Thyroid gland (tissue), 4 donors: ENCODE measurements at regions not wholly inside any gene's neighbourhood (a gene's known extent, or its start where the extent isn't known, plus 50 kb on each side); places are given as distances from the start of the nearest gene placed in this dataset.

ENCODE experiments used
- DNase-seq, 2 donors: peaks; one replicate each; pipeline ENCODE4 v3.0.0-alpha.2; 2019
- H3K27ac ChIP-seq, 3 donors: fragments of 200-600 bp; sonication (generic); 1 replicate in 2 of 3; 2 replicates in 1 of 3; pipeline ENCODE4 v1.5.1; 2016 to 2019; ENCODE audit warnings: mild to moderate bottlenecking in 1 of 3, moderate library complexity in 1 of 3
- H3K27me3 ChIP-seq: fragments of 200-600 bp; sonication (generic); one replicate; pipeline ENCODE4 v1.5.1; 2019
- H3K36me3 ChIP-seq, 2 donors: fragments of 200-600 bp; sonication (generic); one replicate each; pipeline ENCODE4 v1.5.1; 2016 to 2019
- H3K4me1 ChIP-seq, 2 donors: fragments of 200-600 bp; sonication (generic); one replicate each; pipeline ENCODE4 v1.5.1; 2017 to 2019
- H3K4me3 ChIP-seq, 3 donors: fragments of 200-600 bp; sonication (generic); replicated peaks in 1 of 3; 1 replicate in 2 of 3; 2 replicates in 1 of 3; pipeline ENCODE4 v1.5.1; 2016; ENCODE audit warnings: mild to moderate bottlenecking in 1 of 3
- H3K9me3 ChIP-seq: fragments of 200-600 bp; sonication (generic); one replicate; pipeline ENCODE4 v1.5.1; 2017
- POLR2A ChIP-seq, 2 donors: fragments of 450-650 bp; IDR thresholded peaks; one replicate each; pipeline ENCODE4 v1.6.1; 2017; ENCODE audit warnings: antibody characterized with exemption in 2 of 2, mild to moderate bottlenecking in 2 of 2, moderate library complexity in 1 of 2
- WGBS, 2 donors: methylation state at CpG; one replicate each; pipeline ENCODE4 v1.1.5; 2017; 5-methylcytosine and 5-hydroxymethylcytosine counted together
- intact Hi-C: fragments of 100-400 bp; cut with DNase I; formaldehyde crosslinking; loops from one replicate; pipeline ENCODE4 v1.15.1; 2023
- TF ChIP-seq, protein P1 (sequence below), 6 experiments: fragments of 200-600 bp in 3 of 6; fragments of 450-650 bp in 3 of 6; sonication (generic) in 3 of 6; IDR thresholded peaks; one replicate each; pipeline ENCODE4 v1.5.1; 2016 to 2019; ENCODE audit warnings: antibody characterized with exemption in 6 of 6, mild to moderate bottlenecking in 2 of 6, inconsistent platforms in 1 of 6, moderate library complexity in 1 of 6

DNA sequence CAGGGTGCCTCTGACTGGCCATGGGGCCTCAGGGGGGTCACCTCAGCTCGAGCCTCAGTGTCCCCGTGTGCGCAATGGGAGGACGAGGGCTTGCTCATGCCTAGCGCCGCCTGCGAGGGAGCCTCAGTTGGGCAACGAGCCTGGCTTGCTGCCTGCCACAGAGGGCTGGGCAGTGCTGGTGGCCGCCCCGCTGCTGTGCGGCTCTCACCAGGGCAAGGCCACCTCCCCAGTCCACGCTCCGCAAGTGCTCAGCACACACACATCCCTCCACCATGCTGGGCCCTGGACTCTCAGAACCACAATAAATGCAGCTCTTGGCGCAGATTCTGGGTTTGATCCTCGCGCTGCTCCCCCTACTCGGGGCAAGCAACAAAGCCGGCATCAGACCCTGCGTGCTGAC, 76.2 kb downstream of the ENGASE start:
- Histone ChIP-seq H3K4me3 (no peak overlapping the region), H3K27ac (no peak overlapping the region), H3K9me3 (no peaks in the 10 kb centered on the region), H3K36me3 (no peaks in the 10 kb centered on the region), H3K4me1 (peaks cover 7 to 8% of the 10 kb centered on the region in 2 donors), H3K27me3 (no peaks in the 10 kb centered on the region)
- intact Hi-C loops: no loop called here
- DNase-seq: no peak
- TF ChIP-seq POLR2A (IDR thresholded peaks at IDR 0.05): no peak
- TF ChIP-seq, protein P1, sequence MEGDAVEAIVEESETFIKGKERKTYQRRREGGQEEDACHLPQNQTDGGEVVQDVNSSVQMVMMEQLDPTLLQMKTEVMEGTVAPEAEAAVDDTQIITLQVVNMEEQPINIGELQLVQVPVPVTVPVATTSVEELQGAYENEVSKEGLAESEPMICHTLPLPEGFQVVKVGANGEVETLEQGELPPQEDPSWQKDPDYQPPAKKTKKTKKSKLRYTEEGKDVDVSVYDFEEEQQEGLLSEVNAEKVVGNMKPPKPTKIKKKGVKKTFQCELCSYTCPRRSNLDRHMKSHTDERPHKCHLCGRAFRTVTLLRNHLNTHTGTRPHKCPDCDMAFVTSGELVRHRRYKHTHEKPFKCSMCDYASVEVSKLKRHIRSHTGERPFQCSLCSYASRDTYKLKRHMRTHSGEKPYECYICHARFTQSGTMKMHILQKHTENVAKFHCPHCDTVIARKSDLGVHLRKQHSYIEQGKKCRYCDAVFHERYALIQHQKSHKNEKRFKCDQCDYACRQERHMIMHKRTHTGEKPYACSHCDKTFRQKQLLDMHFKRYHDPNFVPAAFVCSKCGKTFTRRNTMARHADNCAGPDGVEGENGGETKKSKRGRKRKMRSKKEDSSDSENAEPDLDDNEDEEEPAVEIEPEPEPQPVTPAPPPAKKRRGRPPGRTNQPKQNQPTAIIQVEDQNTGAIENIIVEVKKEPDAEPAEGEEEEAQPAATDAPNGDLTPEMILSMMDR (IDR thresholded peaks at IDR 0.05): no peak
- WGBS, 2 donors: 82 to 88% methylated on average over 6 to 17 of the region's 19 CpGs

DNA sequence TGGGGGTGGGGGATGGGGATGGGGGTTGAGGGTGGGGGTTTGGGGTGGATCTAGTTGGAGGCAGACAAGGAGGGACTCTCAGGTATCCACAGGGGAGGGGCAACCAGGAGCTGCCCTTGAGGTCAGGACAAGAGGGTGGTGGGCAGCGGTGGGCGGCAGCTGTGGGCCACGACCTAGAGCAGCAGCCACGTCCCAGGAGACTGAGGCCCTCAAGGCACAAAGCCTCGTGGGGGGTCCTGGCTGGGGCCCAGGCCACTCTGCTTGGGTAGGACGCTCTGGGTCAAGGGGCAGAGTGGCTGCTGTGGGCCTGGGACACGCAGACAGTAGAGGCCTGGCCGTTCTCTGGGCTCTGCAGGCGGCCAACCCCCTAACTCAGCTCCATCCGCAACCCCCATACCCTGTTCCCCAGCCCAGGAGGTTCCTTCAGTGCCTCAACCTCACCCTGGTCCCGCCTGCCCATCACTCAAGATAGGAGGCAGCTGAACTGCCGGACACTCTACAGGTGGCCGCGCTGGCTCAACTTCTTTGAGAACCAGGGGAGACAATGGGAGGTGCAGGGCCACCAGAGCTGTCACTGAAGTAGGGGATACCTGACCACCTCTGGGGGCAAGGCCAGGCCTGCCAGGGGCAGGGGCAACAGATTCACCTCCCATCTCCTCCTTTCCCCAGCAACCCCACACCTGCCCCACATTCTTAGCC, 75.6 kb downstream of the ENGASE start:
- WGBS, 2 donors: 67% methylated on average over 14 of the region's 14 CpGs; no CpG with 5 or more reads in 1 of the 2 donors
- intact Hi-C loops: no loop called here
- no peaks in the 10 kb centered on the region for H3K27me3 ChIP-seq

DNA sequence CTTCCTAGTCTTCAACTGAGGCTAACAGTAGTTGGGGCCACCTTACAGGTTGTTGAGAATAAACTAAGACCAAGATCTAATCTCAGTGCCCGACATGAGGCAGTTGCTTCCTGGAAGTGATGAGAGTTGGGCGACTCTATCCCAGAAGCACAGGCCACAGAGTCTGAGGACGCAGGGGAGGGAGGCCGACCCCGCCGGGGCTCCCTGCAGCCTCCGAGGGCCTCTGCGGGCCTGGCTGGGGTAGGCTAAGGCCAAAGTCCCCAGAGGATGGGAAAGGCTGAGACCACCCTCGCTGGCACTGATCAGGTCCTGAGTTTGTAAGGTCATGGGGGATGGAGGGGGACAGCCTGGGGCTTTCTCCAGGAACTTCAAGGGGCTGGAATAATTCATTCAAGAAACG, 74.0 kb downstream of the ENGASE start:
- WGBS, 2 donors: 88 to 91% methylated on average over 5 to 10 of the region's 10 CpGs
- TF ChIP-seq, protein P1 (IDR thresholded peaks at IDR 0.05): no peak
- TF ChIP-seq POLR2A (IDR thresholded peaks at IDR 0.05): no peak

More for the DNA sequence above, 75.6 kb downstream of the ENGASE start:
- TF ChIP-seq, protein P1 (IDR thresholded peaks at IDR 0.05): no peak
- TF ChIP-seq POLR2A (IDR thresholded peaks at IDR 0.05): no peak
- H3K27ac ChIP-seq: no peak overlapping the region
- no peak for DNase-seq
- H3K9me3 ChIP-seq: no peaks in the 10 kb centered on the region
- H3K4me3 ChIP-seq: no peak overlapping the region
- no peaks in the 10 kb centered on the region for H3K36me3 ChIP-seq
- H3K4me1 ChIP-seq: peaks cover 7% of the 10 kb centered on the region in 2 donors

DNA sequence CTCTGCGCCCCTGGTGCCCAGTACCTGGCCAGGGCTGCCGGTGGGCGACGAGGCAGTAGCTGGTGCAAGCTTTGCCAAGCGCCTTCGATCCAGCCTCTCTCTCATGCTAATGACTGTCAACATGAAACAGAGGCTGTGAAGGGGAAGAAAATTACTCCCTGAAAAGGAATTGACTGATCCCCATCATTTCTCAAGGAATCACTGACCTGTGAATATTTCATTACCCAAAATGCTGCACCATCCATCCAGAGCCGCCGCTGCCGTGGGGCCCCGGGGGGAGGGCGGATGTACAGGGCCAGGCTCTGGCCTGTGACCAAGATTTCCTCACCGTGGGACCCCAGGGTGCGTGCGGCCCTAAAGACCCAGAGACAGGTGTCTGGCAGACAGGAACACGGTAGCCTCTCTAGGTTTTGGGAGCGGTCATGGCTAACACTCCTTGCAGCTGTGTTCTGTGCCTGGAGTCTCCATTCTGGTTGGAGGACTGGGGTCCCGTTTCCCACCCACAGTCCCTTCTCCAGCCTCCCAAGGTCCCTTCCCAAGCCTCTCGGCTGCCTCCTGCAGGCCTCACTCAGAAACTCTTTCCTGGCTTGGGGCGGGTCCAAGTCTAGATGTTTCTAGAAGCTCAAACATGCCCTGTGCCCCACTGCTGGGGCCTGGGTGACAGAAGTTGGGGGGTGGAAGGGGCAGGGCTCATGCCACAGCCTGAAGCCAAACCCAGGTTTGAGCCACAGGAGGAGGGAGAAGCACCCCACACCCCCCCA, 73.3 kb downstream of the ENGASE start:
- TF ChIP-seq, protein P1 (IDR thresholded peaks at IDR 0.05): no peak
- TF ChIP-seq POLR2A (IDR thresholded peaks at IDR 0.05): no peak
- Histone ChIP-seq H3K4me1 (no peaks in the 10 kb centered on the region), H3K9me3 (no peaks in the 10 kb centered on the region), H3K27me3 (no peaks in the 10 kb centered on the region), H3K36me3 (no peaks in the 10 kb centered on the region), H3K27ac (no peak overlapping the region), H3K4me3 (no peak overlapping the region)
- DNase-seq: no peak
- WGBS, 2 donors: 54 to 70% methylated on average over 10 to 17 of the region's 19 CpGs
- intact Hi-C loops: no loop called here

More for the DNA sequence above, 74.0 kb downstream of the ENGASE start:
- Histone ChIP-seq H3K4me3 (no peak overlapping the region), H3K27me3 (no peaks in the 10 kb centered on the region), H3K4me1 (no peaks in the 10 kb centered on the region), H3K9me3 (no peaks in the 10 kb centered on the region), H3K27ac (no peak overlapping the region), H3K36me3 (no peaks in the 10 kb centered on the region)
- intact Hi-C loops: no loop called here
- no peak for DNase-seq

DNA sequence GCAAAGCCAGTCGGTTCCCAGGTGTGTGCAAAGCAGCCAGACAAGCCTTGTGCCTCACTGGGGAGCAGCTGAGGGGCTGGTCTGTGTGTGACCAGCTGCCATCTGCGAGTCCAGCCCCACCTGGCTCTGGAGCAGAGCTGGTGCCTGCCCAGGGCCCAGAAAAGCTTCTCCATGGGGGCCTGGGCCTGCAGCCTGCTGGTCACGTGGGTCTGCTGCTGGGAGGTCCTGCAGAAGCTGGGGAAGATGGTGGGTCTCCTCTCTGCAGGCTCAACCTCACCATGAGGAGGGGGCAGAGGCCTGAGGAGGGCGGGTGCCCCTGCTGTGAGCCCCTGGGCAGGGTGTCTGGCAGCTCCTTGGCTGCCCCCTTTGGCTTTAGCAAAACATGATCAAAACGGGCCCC, 71.9 kb downstream of the ENGASE start:
- no peak for TF ChIP-seq POLR2A (IDR thresholded peaks at IDR 0.05)
- TF ChIP-seq, protein P1 (IDR thresholded peaks at IDR 0.05): no peak
- intact Hi-C loops: no loop called here
- Histone ChIP-seq H3K27me3 (no peaks in the 10 kb centered on the region), H3K36me3 (no peaks in the 10 kb centered on the region), H3K27ac (no peak overlapping the region), H3K4me1 (no peaks in the 10 kb centered on the region), H3K9me3 (no peaks in the 10 kb centered on the region), H3K4me3 (no peak overlapping the region)
- 65 to 85% methylated on average over 2 to 3 of the region's 5 CpGs for WGBS, 2 donors
- no peak for DNase-seq
